ENCODE measurements at regions not wholly inside any gene's neighbourhood (a gene's known extent, or its start where the extent isn't known, plus 50 kb on each side); places are given as distances from the start of the nearest gene placed in this dataset.

DNA sequence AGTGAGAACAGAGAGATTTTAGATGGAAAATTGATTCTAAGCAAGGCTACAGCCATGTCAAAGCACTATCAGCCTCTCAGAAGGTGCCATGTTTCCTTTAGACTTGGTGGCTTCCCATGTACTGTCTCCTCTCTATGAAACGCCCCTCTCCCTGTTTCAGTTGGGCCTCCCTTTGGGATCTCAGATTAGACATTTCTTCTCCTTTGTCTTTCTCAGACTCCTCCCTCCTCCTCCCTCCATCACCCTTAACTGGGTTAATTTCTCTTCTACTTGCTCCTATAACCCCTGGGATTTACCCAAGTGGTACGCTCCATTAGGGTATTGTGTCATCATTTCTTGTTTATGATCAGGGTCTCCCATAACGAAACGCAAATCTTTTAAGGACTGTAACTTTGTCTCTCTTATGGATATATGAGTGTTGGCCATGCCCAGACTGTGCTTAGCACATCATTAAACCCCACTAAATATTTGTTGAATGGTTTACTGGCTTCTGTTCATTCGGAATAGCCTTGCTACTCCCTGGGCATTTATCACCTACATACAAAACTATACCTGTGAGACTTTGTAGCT, 106.8 kb downstream of the FAM9B start:
- no peak for DNase-seq
- H3K4me3 Mint-ChIP-seq: no peak overlapping the region
- H3K36me3 ChIP-seq (ENCODE audit: control insufficient read depth, insufficient read depth, low read length): no peaks in the 10 kb centered on the region
- H3K4me1 Mint-ChIP-seq: no peaks in the 10 kb centered on the region
- H3K4me1 ChIP-seq (ENCODE audit: control insufficient read depth, insufficient read depth, low read length): no peaks in the 10 kb centered on the region
- no peaks in the 10 kb centered on the region for H3K27me3 ChIP-seq (ENCODE audit: control insufficient read depth, insufficient read depth, low read length)
- H3K27me3 Mint-ChIP-seq (ENCODE audit: low read depth in 2 of 2): peaks cover 24 to 46% of the 10 kb centered on the region in 2 donors
- TF ChIP-seq, protein P1, sequence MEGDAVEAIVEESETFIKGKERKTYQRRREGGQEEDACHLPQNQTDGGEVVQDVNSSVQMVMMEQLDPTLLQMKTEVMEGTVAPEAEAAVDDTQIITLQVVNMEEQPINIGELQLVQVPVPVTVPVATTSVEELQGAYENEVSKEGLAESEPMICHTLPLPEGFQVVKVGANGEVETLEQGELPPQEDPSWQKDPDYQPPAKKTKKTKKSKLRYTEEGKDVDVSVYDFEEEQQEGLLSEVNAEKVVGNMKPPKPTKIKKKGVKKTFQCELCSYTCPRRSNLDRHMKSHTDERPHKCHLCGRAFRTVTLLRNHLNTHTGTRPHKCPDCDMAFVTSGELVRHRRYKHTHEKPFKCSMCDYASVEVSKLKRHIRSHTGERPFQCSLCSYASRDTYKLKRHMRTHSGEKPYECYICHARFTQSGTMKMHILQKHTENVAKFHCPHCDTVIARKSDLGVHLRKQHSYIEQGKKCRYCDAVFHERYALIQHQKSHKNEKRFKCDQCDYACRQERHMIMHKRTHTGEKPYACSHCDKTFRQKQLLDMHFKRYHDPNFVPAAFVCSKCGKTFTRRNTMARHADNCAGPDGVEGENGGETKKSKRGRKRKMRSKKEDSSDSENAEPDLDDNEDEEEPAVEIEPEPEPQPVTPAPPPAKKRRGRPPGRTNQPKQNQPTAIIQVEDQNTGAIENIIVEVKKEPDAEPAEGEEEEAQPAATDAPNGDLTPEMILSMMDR (IDR thresholded peaks at IDR 0.05): no peak
- ATAC-seq: no peak
- H3K27ac ChIP-seq (ENCODE audit: low read length): no peak overlapping the region
- intact Hi-C loops (cut with micrococcal nuclease): no loop called here
- H3K9me3 ChIP-seq (ENCODE audit: control insufficient read depth, insufficient read depth, low read length): no peaks in the 10 kb centered on the region
- no peak overlapping the region for H3K4me3 ChIP-seq (ENCODE audit: low read length)
- H3K27ac Mint-ChIP-seq: no peak overlapping the region
- H3K9me3 Mint-ChIP-seq: no peaks in the 10 kb centered on the region
- H3K36me3 Mint-ChIP-seq: no peaks in the 10 kb centered on the region
- 61% methylated on average over 2 of the region's 5 CpGs for WGBS (ENCODE audit: insufficient coverage)

DNA sequence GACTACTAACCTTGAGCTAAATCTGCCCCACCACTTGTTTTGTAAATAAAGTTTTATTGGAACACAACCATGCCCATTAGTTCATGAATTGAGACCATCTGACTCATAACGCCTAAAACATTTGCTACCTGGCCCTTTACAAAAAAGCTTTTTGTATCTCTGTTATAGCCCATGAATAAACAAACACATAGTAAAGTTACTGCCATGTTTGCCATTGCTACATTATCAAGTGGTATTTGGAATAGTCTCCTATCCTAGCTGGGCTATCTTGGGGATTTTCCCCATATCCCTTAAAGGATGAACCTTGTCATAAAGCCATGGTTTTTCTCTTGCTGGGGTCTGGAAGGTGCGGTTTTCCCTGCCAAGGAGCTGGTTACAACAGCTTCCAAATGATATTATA, 112.3 kb downstream of the FAM9B start:
- H3K4me1 Mint-ChIP-seq: no peaks in the 10 kb centered on the region
- no peaks in the 10 kb centered on the region for H3K36me3 ChIP-seq (ENCODE audit: control insufficient read depth, insufficient read depth, low read length)
- H3K27me3 Mint-ChIP-seq (ENCODE audit: low read depth in 2 of 2): peaks cover 19 to 45% of the 10 kb centered on the region in 2 donors
- no peaks in the 10 kb centered on the region for H3K4me1 ChIP-seq (ENCODE audit: control insufficient read depth, insufficient read depth, low read length)
- H3K27ac ChIP-seq (ENCODE audit: low read length): no peak overlapping the region
- no peak overlapping the region for H3K4me3 Mint-ChIP-seq
- TF ChIP-seq, protein P1 (IDR thresholded peaks at IDR 0.05): no peak
- H3K9me3 ChIP-seq (ENCODE audit: control insufficient read depth, insufficient read depth, low read length): no peaks in the 10 kb centered on the region
- DNase-seq: no peak
- no peak for ATAC-seq
- H3K4me3 ChIP-seq (ENCODE audit: low read length): no peak overlapping the region
- H3K27ac Mint-ChIP-seq: no peak overlapping the region
- H3K27me3 ChIP-seq (ENCODE audit: control insufficient read depth, insufficient read depth, low read length): no peaks in the 10 kb centered on the region
- intact Hi-C loops (cut with micrococcal nuclease): no loop called here
- no peaks in the 10 kb centered on the region for H3K36me3 Mint-ChIP-seq
- no peaks in the 10 kb centered on the region for H3K9me3 Mint-ChIP-seq
- 60% methylated on average over 1 of the region's 2 CpGs for WGBS (ENCODE audit: insufficient coverage)

- 100% methylated on average over 1 of the region's 4 CpGs for WGBS (ENCODE audit: insufficient coverage)
- intact Hi-C loops (cut with micrococcal nuclease): no loop called here
- TF ChIP-seq, protein P1 (IDR thresholded peaks at IDR 0.05): no peak
- Mint-ChIP-seq H3K9me3 (no peaks in the 10 kb centered on the region), H3K27ac (no peak overlapping the region), H3K36me3 (no peaks in the 10 kb centered on the region), H3K4me1 (no peaks in the 10 kb centered on the region), H3K27me3 (ENCODE audit: low read depth in 2 of 2) (peaks cover 11 to 29% of the 10 kb centered on the region in 2 donors), H3K4me3 (no peak overlapping the region)
- DNase-seq (no peak), ATAC-seq (no peak)
- Histone ChIP-seq H3K36me3 (ENCODE audit: control insufficient read depth, insufficient read depth, low read length) (no peaks in the 10 kb centered on the region), H3K27ac (ENCODE audit: low read length) (no peak overlapping the region), H3K4me3 (ENCODE audit: low read length) (no peak overlapping the region), H3K4me1 (ENCODE audit: control insufficient read depth, insufficient read depth, low read length) (no peaks in the 10 kb centered on the region), H3K27me3 (ENCODE audit: control insufficient read depth, insufficient read depth, low read length) (no peaks in the 10 kb centered on the region), H3K9me3 (ENCODE audit: control insufficient read depth, insufficient read depth, low read length) (no peaks in the 10 kb centered on the region)
These were observed 114.1 kb downstream of the FAM9B start for GRCh38 chrX:8919801-8920200.

DNA sequence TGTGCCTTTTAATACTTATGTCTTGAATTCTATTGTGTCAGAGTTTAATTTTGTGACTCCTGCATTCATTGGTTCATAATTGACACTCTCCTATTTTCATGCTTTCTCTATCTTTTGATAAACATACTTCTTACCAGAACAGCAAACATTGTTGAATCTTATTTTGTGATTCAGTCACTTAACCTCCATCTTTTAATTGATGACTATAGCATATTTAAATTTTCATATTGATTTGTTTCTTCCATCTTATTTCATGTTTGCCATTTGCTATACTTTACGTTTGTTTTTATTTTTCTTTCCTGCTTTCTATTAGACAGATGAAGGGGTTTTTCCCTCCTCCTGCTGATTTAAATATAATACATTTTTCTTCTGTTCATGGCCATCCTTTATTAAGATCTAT, 115.5 kb upstream of the FAM9A start:
- Histone ChIP-seq H3K27me3 (ENCODE audit: control insufficient read depth, insufficient read depth, low read length) (no peaks in the 10 kb centered on the region), H3K27ac (ENCODE audit: low read length) (no peak overlapping the region), H3K4me3 (ENCODE audit: low read length) (no peak overlapping the region), H3K4me1 (ENCODE audit: control insufficient read depth, insufficient read depth, low read length) (no peaks in the 10 kb centered on the region), H3K36me3 (ENCODE audit: control insufficient read depth, insufficient read depth, low read length) (no peaks in the 10 kb centered on the region), H3K9me3 (ENCODE audit: control insufficient read depth, insufficient read depth, low read length) (no peaks in the 10 kb centered on the region)
- intact Hi-C loops (cut with micrococcal nuclease): no loop called here
- DNase-seq (no peak), ATAC-seq (no peak)
- Mint-ChIP-seq H3K9me3 (no peaks in the 10 kb centered on the region), H3K27me3 (ENCODE audit: low read depth in 2 of 2) (peaks cover 3 to 13% of the 10 kb centered on the region in 2 donors), H3K36me3 (no peaks in the 10 kb centered on the region), H3K4me3 (no peak overlapping the region), H3K27ac (no peak overlapping the region), H3K4me1 (no peaks in the 10 kb centered on the region)
- TF ChIP-seq, protein P1 (IDR thresholded peaks at IDR 0.05): no peak
- no CpG with 5 or more reads among the region's 1 CpG for WGBS (ENCODE audit: insufficient coverage)

Measured in natural killer cell (primary cell).